Skin epidermis (tissue), 12 donors: ENCODE measurements at regions not wholly inside any gene's neighbourhood (a gene's known extent, or its start where the extent isn't known, plus 50 kb on each side); places are given as distances from the start of the nearest gene placed in this dataset.

Source experiments
- H3K27ac ChIP-seq, 21 experiments: fragments of 200-600 bp; sonication (generic) in 11 of 21; one replicate each; pipeline ENCODE4 v1.5.0; 2020; ENCODE audit warnings: mild to moderate bottlenecking in 3 of 21, inconsistent platforms in 2 of 21, moderate library complexity in 2 of 21
- H3K4me3 ChIP-seq, 7 experiments: fragments of 200-600 bp; sonication (generic) in 2 of 7; one replicate each; pipeline ENCODE4 v1.5.0; 2020; ENCODE audit warnings: inconsistent platforms in 2 of 7, mild to moderate bottlenecking in 2 of 7, moderate library complexity in 1 of 7

GRCh38 chr2:146239392-146240135 lies 1605.3 kb upstream of the ACVR2A start:
- Histone ChIP-seq H3K27ac (peak overlapping the region in 2 of 21 experiments; percentile 18 to 27), H3K4me3 (no peak overlapping the region)

DNA sequence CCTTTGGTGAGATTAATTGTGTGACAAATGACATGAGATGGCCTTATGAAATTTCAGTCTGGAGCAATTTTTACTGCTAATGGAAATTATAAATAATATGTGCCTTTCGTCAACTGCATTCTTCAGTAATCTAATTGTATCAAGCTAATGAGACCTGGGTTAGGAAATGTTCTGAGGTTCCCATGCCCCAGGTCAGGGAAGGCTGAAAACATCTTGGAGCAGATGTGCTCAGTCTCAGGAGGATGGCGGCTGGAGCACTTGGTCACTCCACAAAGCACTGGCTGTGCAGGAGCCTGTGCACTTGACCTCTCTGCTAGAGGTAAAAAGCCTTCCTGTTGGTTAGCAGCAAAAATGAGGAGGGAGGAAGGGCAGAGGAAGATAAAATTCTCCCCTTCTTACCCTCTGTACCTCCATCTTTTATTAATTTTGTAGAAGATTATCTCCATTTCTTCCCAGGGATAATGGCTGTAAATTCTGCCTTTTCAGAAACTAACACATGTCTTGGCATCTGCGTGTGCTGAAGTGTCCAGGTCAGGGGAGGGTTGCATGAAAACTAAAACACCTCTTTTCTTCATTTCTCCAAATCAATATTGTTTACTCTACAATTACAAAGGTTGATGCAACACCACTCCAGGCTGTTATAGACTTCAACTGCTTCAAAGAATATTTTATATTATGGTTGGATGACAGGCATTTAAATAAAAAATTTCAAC lies 1606.4 kb upstream of the ACVR2A start:
- no peak overlapping the region for H3K27ac ChIP-seq

DNA sequence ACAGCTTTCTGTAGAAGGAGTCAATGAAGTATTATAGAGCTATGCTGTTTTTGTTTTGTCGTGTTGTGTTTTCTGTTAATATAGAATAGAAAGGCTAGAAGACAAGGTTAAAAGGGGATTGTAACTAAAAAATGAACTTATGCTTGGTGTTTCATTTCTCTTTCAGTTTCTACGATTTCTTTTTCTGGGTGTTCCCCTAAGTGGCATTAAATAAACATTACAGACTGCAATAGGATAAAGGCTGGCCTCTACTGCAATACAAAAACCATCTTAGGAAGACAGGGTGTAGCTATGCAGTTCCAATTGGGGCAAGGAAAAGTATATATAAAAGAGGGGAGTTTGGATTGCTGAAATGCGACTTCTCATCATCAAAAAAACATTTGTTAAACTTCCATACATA lies 1609.7 kb upstream of the ACVR2A start:
- Histone ChIP-seq H3K27ac (no peak overlapping the region), H3K4me3 (no peak overlapping the region)

More for the DNA sequence above, 1606.4 kb upstream of the ACVR2A start:
- H3K4me3 ChIP-seq: no peak overlapping the region

DNA sequence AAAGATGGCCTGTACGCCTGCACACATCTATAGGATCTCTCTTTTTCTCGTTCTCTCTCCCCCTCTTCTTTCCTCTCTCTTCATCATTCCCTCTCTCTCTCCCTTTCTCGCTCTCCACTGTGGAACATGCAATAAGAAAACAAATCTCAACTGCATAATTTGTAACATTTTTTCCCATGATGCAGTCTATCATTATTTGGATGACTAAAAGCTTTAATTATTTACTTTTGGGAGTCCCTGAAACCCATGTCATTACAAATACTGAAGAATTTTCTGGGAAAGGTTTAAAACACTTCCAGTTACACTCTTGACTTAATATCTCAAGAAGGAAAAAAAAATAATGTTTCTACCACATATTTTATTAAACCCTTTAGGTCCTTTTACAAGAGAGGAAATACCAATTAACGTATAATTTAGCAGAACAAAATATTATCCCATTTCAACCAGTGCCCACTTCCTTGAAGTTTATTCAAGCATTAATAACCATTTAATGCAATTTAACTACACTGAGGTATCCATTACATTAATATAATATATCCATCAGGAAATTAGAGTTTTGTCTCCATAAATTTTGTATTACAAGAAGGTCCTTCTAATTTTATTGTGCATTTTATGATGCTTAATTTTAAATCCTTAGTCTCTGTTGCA lies 1615.2 kb upstream of the ACVR2A start:
- Histone ChIP-seq H3K27ac (no peak overlapping the region), H3K4me3 (no peak overlapping the region)

DNA sequence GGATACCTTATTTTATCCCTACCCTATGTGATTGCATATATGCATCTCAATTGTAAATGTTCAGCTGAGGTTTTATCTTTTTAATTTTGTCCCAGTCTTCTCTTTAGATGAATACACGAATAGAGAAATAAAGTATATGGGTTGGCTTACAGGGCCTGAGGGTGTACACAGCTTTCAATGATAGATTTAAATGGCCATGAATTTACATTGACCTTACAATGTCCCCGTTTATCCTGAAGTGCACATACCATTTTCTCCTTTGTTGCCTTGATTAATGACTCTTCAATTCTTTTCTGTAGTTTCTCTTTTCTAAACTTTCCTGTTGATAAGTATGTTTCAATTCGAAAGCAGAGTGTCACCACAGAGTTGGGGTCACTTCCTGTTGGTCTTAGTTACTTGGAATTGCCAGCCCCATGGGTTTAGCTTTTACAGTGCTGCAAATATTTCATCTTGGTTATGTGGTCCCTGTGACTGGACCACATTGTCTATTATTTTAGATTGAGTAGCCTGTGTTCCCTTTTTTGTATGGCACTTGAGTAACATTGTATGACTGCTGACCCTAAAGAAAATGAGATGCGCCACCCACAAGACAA lies 1616.3 kb upstream of the ACVR2A start:
- no peak overlapping the region for H3K4me3 ChIP-seq
- H3K27ac ChIP-seq: no peak overlapping the region

- H3K27ac ChIP-seq: no peak overlapping the region
- no peak overlapping the region for H3K4me3 ChIP-seq
Observed at GRCh38 chr2:146228020-146228393, 1616.8 kb upstream of the ACVR2A start.

DNA sequence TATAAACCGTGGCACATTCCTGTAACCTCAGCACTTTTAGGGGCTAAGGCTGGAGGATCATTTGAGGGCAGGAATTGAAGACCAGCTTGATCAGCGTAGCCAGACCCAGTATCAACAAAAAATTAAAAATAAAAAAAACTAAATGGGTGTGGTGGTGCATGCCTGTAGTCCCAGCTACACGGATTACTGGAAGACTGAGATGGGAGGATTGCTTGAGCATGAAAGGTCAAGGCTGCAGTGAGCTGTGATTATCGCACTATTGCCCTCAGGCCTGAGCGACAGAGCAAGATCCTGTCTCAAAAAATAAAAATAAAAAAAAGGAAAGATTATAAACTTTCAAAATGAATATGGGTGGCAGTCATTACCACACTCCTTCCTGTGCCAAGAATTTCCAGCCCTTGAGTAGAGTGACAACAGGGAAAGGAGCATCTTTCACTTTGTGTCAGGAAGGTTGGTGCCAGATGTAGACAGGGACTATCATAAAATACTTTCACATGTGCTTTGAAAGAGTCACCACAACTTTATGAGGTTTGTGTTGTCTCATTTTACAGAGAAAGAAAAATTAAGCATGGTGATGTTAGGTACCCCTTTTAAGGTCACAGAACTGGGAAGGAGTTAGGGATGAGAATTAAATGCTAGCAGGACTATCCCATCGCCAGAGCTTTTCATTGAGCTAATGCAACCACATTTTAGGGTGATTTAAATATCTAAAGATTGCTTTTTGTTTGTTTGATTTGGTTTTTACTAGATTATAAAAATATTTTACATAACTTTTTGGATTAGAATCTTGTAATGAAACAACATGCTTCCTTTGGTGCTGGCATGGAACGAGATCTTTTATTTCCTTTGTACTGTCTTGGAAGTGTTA lies 1617.4 kb upstream of the ACVR2A start:
- Histone ChIP-seq H3K4me3 (no peak overlapping the region), H3K27ac (peak overlapping the region in 1 of 21 experiments; percentile 38)

- no peak overlapping the region for H3K27ac ChIP-seq
- H3K4me3 ChIP-seq: no peak overlapping the region
Observed at GRCh38 chr2:146226077-146226476, 1618.8 kb upstream of the ACVR2A start.

DNA sequence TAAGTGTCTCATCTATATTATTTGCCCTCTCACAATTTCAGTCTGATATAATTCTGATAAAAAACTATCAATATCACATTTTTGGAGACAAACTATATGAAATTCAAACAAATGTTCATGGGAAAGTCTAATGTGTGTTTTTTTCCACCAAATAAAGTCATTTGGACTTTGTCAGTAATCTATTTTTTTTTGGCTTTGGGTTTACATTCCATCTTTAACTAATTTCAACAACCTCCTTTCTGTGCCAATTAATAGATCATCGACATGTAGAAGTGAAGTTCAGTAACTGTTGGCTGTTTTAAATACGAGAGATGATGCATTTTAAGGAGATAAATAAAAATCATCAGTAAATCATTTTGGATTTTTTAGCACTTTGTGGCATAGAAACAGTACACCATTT lies 1623.0 kb upstream of the ACVR2A start:
- Histone ChIP-seq H3K27ac (no peak overlapping the region), H3K4me3 (no peak overlapping the region)

GRCh38 chr2:146220957-146221356 lies 1623.9 kb upstream of the ACVR2A start:
- Histone ChIP-seq H3K27ac (no peak overlapping the region), H3K4me3 (no peak overlapping the region)

DNA sequence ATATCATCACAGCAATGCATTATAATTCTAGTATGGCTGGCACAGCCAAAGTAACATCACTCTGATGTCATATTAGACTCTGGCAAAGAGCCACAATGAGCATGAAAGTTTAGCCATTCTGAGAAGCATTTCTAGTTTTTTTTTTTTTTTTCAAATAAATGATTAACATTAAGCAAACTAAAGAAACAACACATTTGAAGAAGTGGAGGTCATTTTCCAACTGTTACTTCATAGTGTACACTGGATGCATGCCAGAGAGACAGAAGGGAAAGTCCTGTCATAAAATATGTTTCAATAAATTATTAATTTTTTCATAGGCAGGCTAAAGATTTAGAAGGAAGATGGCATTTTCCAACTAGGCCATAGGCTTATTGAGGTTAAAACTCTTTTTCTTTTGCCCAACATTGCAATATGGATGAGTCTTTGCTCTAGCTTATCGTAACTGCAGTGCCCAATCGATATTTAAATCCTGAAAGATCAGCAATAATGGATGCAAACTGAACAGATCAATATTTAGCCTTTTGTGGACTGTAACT lies 1630.4 kb upstream of the ACVR2A start:
- Histone ChIP-seq H3K27ac (no peak overlapping the region), H3K4me3 (no peak overlapping the region)

GRCh38 chr2:146213674-146214073 lies 1631.2 kb upstream of the ACVR2A start:
- Histone ChIP-seq H3K4me3 (no peak overlapping the region), H3K27ac (no peak overlapping the region)

GRCh38 chr2:146212602-146213001 lies 1632.2 kb upstream of the ACVR2A start:
- no peak overlapping the region for H3K4me3 ChIP-seq
- no peak overlapping the region for H3K27ac ChIP-seq

- H3K27ac ChIP-seq: no peak overlapping the region
- no peak overlapping the region for H3K4me3 ChIP-seq
Observed at GRCh38 chr2:146209842-146210275, 1635.0 kb upstream of the ACVR2A start.

- Histone ChIP-seq H3K4me3 (no peak overlapping the region), H3K27ac (no peak overlapping the region)
Observed at GRCh38 chr2:146207901-146208300, 1636.9 kb upstream of the ACVR2A start.

DNA sequence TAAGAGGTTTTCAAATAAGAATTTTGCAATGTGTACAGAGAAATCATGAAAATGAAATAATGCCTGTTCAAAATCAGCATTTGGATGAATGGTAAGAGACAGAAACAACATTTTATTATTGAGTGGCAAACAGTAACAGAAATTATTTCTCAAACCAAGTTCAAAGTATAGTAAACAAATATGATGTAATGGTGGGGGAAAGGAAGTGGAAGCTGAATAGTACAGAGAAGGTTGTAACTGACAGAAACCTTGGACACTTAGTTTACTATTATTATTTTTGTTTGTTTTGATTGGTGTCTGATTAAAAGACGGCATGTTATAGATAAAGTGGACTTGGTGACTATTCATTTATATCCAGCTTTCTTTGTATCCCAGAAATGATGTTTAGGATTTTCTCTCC lies 1637.4 kb upstream of the ACVR2A start:
- Histone ChIP-seq H3K27ac (no peak overlapping the region), H3K4me3 (no peak overlapping the region)

DNA sequence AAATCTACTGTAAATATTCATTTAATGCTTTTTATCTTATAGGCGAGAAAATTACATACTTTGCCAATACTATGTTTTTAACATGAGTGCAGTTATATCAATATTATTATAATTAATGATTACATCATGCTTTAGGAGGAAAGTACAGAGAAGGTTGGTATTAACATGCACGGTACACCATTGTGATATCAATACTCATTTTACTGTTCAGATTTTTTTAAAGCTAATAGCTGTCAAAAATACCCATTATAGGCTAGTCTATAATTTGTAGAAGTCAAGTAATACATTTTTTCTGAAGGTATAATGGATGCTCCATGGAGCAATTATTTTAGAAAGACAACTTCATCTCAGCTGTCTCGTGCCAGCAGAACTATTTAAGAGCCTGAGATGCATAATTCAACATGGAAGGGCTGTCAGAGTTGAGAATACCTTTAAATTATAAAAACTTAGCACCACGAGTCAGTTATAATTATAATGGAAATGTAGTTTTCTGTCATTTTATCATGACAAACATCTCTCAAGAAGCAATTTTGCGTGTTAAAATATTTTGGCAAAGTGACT lies 1641.7 kb upstream of the ACVR2A start:
- Histone ChIP-seq H3K4me3 (no peak overlapping the region), H3K27ac (no peak overlapping the region)

DNA sequence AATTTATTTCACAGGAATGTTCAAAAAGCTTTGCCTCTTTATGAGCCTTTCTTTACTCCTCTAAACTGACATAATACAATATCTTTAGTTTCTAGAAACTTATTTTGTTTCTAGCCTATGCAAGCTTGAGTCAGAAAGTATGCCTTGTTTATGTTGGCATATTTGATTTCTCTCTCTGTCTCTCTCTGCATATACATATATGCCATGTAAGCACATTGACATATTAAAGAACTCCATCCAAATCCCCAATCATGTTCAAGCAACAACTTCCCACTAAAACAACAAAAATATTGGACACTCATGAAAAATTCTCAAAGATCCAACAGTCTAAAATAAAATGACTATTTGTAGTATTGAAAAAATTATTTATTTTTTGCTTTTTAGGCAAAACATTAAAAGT lies 1651.2 kb upstream of the ACVR2A start:
- no peak overlapping the region for H3K4me3 ChIP-seq
- no peak overlapping the region for H3K27ac ChIP-seq

GRCh38 chr2:146189541-146189940 lies 1655.3 kb upstream of the ACVR2A start:
- H3K27ac ChIP-seq: no peak overlapping the region

More at GRCh38 chr2:146189541-146189940, 1655.3 kb upstream of the ACVR2A start:
- H3K4me3 ChIP-seq: no peak overlapping the region
